OCI-LY1 (cell line): ENCODE measurements at regions not wholly inside any gene's neighbourhood (a gene's known extent, or its start where the extent isn't known, plus 50 kb on each side); places are given as distances from the start of the nearest gene placed in this dataset.

ENCODE experiments used
- H2AFZ ChIP-seq: fragments of 200-600 bp; sonication (generic), shearing (Covaris generic); 2 replicates; pipeline ENCODE4 v1.6.0; 2014; ENCODE audit warnings: antibody characterized with exemption, mild to moderate bottlenecking, low read length
- H3F3A ChIP-seq: fragments of 200-600 bp; sonication (generic), shearing (Covaris generic); 2 replicates; pipeline ENCODE4 v1.6.0; 2014; ENCODE audit warnings: mild to moderate bottlenecking, antibody characterized with exemption, low read length, moderate library complexity; ENCODE audit not compliant: insufficient read depth
- H3K27ac ChIP-seq: fragments of 200-600 bp; sonication (generic); 2 replicates; pipeline ENCODE4 v1.5.1; 2014; ENCODE audit warnings: low read length, mixed run types, mild to moderate bottlenecking, low read depth; ENCODE audit not compliant: poor library complexity, severe bottlenecking
- H3K27me3 ChIP-seq: fragments of 200-600 bp; sonication (generic); 2 replicates; pipeline ENCODE4 v1.6.0; 2014; ENCODE audit warnings: antibody characterized with exemption, mild to moderate bottlenecking, low read length, moderate library complexity; ENCODE audit not compliant: insufficient read depth
- H3K36me3 ChIP-seq: fragments of 200-600 bp; sonication (generic); 2 replicates; pipeline ENCODE4 v1.6.1; 2014; ENCODE audit warnings: mild to moderate bottlenecking, antibody characterized with exemption, low read length, moderate library complexity, mixed read lengths; ENCODE audit not compliant: insufficient read depth
- H3K4me1 ChIP-seq: fragments of 200-600 bp; sonication (generic); 2 replicates; pipeline ENCODE4 v1.5.1; 2014; ENCODE audit warnings: mild to moderate bottlenecking, low read length, moderate library complexity; ENCODE audit not compliant: insufficient read depth, severe bottlenecking
- H3K4me2 ChIP-seq: fragments of 200-600 bp; sonication (generic), shearing (Covaris generic); 2 replicates; pipeline ENCODE4 v1.6.1; 2014; ENCODE audit warnings: low read length
- H3K4me3 ChIP-seq: fragments of 200-600 bp; sonication (generic); 2 replicates; pipeline ENCODE4 v1.5.1; 2014; ENCODE audit warnings: low read length, low read depth, mild to moderate bottlenecking, mixed read lengths; ENCODE audit not compliant: poor library complexity, severe bottlenecking
- H3K79me2 ChIP-seq: fragments of 200-600 bp; shearing (Covaris generic); 2 replicates; pipeline ENCODE4 v1.6.1; 2016; ENCODE audit warnings: mixed run types, low read length, mixed read lengths; ENCODE audit not compliant: insufficient read depth
- H3K9ac ChIP-seq: fragments of 200-600 bp; sonication (generic), shearing (Covaris generic); 2 replicates; pipeline ENCODE4 v1.6.1; 2014; ENCODE audit warnings: mild to moderate bottlenecking, low read length, mixed read lengths
- H3K9me2 ChIP-seq: fragments of 200-600 bp; sonication (generic), shearing (Covaris generic); 2 replicates; pipeline ENCODE4 v1.6.1; 2014; ENCODE audit warnings: low read depth, mild to moderate bottlenecking, low read length, mixed read lengths
- H3K9me3 ChIP-seq: fragments of 200-600 bp; shearing (Covaris generic); 2 replicates; pipeline ENCODE4 v1.6.1; 2014; ENCODE audit warnings: low read length, mixed read lengths
- H4K20me1 ChIP-seq: fragments of 200-600 bp; sonication (generic), shearing (Covaris generic); 2 replicates; pipeline ENCODE4 v1.6.0; 2016; ENCODE audit warnings: mild to moderate bottlenecking, low read length; ENCODE audit not compliant: insufficient read depth
- EZH2 ChIP-seq: fragments of 200-600 bp; sonication (generic), shearing (Covaris generic); IDR thresholded peaks from 2 replicates; pipeline ENCODE4 v1.8.0; 2017; ENCODE audit warnings: borderline replicate concordance, mixed run types, mild to moderate bottlenecking, antibody characterized with exemption, low read length, moderate library complexity, mixed read lengths
- TF ChIP-seq, protein P1 (sequence below): fragments of 200-600 bp; sonication (generic), shearing (Covaris generic); IDR thresholded peaks from 2 replicates; pipeline ENCODE4 v1.5.1; 2017; ENCODE audit warnings: mild to moderate bottlenecking, antibody characterized with exemption, low read length, moderate library complexity, mixed read lengths

DNA sequence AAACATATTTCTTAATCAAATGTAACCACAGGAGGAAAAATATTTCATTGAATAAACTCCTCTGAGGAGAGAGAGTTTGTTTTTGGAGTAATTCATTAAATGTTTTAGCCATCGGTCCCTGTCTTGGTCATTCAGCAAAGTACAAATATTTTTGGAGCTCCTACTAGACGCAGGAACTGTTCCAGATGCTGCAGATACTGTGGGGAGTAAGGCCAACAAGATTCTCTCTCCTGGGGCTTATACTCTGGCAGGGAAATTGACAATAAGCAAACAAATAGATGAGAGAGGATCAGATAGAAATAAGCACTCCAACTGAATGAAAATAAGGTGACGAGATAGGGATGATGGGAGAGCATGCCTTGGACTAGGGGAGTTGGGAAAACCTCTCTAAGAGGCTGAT lies 264.1 kb downstream of the TTC8 start:
- TF ChIP-seq EZH2: no peak
- TF ChIP-seq, protein P1, sequence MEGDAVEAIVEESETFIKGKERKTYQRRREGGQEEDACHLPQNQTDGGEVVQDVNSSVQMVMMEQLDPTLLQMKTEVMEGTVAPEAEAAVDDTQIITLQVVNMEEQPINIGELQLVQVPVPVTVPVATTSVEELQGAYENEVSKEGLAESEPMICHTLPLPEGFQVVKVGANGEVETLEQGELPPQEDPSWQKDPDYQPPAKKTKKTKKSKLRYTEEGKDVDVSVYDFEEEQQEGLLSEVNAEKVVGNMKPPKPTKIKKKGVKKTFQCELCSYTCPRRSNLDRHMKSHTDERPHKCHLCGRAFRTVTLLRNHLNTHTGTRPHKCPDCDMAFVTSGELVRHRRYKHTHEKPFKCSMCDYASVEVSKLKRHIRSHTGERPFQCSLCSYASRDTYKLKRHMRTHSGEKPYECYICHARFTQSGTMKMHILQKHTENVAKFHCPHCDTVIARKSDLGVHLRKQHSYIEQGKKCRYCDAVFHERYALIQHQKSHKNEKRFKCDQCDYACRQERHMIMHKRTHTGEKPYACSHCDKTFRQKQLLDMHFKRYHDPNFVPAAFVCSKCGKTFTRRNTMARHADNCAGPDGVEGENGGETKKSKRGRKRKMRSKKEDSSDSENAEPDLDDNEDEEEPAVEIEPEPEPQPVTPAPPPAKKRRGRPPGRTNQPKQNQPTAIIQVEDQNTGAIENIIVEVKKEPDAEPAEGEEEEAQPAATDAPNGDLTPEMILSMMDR: no peak
- Histone ChIP-seq H3K9ac (no peak overlapping the region), H3F3A (no peaks in the 10 kb centered on the region), H3K9me2 (no peaks in the 10 kb centered on the region), H4K20me1 (no peaks in the 10 kb centered on the region), H3K36me3 (no peaks in the 10 kb centered on the region), H3K4me2 (no peak overlapping the region), H3K9me3 (no peaks in the 10 kb centered on the region), H3K27ac (no peak overlapping the region), H3K27me3 (0 out of 2 replicates have a peak, but pooled peaks cover 4% of the 10 kb centered on the region), H3K79me2 (no peaks in the 10 kb centered on the region), H3K4me1 (no peaks in the 10 kb centered on the region), H2AFZ (no peak overlapping the region), H3K4me3 (no peak overlapping the region)

DNA sequence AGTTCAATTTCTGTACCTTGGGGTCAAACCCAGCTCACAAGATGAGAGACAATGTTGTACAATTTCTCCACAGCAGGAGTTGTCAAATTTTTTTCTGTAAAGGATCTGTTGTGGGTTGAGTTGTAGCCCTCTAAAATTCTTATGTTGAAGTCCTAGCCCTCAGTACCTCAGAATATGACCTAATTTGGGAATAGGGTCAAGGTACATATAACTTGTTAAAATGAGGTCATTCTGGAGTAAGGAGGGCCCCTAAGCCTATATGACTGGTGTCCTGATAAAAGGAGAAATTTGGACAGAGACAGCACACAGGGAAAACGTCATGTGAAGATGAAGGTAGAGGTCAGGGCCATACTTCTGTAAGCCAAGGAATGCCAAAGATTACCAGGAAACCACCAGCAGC lies 264.9 kb downstream of the TTC8 start:
- H3K27me3 ChIP-seq: 0 out of 2 replicates have a peak, but pooled peaks cover 4% of the 10 kb centered on the region

DNA sequence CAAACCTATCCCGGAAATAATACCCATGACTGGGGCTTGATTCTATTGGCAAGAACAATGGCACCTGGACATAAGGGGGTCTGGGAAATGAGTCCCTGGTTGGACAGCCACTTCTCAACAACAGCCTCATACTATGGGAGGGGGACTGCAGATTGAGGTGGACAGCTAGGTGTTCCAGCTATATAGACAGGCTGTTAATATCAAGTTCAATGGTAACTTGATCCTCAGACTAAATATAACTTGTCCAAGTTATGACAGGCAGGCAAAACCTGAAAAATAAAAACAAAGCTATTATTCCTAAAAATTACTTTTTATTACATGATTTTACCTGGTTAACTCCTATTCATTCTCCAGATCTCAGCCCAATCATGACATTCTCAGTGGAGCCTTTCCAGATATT lies 267.3 kb downstream of the TTC8 start:
- Histone ChIP-seq H4K20me1 (no peaks in the 10 kb centered on the region), H3K9me2 (no peaks in the 10 kb centered on the region), H3F3A (no peaks in the 10 kb centered on the region), H3K36me3 (no peaks in the 10 kb centered on the region), H2AFZ (no peak overlapping the region), H3K27me3 (no peaks in the 10 kb centered on the region; the same call in 1 of the 2 replicates), H3K4me2 (no peak overlapping the region), H3K9me3 (no peaks in the 10 kb centered on the region), H3K4me1 (no peaks in the 10 kb centered on the region), H3K27ac (no peak overlapping the region), H3K4me3 (no peak overlapping the region), H3K79me2 (no peaks in the 10 kb centered on the region), H3K9ac (no peak overlapping the region)
- TF ChIP-seq, protein P1: no peak
- TF ChIP-seq EZH2: no peak

More for the DNA sequence above, 264.9 kb downstream of the TTC8 start:
- H3K9ac ChIP-seq: no peak overlapping the region
- no peaks in the 10 kb centered on the region for H3K79me2 ChIP-seq
- no peaks in the 10 kb centered on the region for H3K36me3 ChIP-seq
- no peak overlapping the region for H3K4me3 ChIP-seq
- H2AFZ ChIP-seq: no peak overlapping the region
- H3K4me2 ChIP-seq: no peak overlapping the region
- no peaks in the 10 kb centered on the region for H3F3A ChIP-seq
- no peak for TF ChIP-seq EZH2
- TF ChIP-seq, protein P1: no peak
- H3K27ac ChIP-seq: no peak overlapping the region
- H3K4me1 ChIP-seq: no peaks in the 10 kb centered on the region
- H3K9me2 ChIP-seq: no peaks in the 10 kb centered on the region
- no peaks in the 10 kb centered on the region for H4K20me1 ChIP-seq
- H3K9me3 ChIP-seq: no peaks in the 10 kb centered on the region
